ENCODE measurements at regions not wholly inside any gene's neighbourhood (a gene's known extent, or its start where the extent isn't known, plus 50 kb on each side); places are given as distances from the start of the nearest gene placed in this dataset.

DNA sequence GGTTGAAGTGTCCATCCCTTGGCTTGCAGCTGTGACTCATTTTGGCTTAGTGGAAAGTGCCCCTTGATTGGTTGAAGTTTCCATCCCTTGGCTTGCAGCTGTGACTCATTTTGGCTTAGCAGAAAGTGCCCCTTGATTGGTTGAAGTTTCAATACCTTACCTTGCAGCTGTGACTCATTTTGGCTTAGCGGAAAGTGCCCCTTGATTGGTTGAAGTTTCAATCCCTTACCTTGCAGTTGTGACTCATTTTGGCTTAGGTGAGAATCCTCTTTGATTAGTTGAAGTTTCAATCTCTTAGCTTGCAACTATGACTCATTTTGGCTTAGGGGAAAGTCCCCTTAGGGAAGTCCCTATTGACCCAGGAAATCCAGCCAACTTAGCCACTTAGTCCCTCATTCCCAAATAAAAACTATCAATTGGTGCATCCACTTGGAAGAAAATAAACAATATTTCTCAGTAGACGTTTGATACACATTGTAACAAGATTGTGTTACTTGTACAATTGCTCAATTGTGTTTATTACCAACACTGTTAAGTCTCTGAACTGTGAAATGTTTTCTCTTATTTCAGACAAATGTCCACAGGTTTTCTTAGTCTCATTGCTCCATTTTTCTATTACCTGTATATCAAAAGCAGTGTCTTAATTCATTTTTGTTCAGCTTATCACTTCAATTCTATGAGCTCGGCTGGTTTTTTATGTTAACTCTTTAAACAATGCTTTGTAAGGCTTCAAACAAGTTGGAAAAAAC is 2308.8 kb upstream of the ACO1 start:
- Histone ChIP-seq H2BK20ac (ENCODE audit: low read depth, low read length) (no peak overlapping the region), H3K4ac (ENCODE audit: low read depth, low read length) (no peak overlapping the region), H3K4me1 (ENCODE audit: control insufficient read depth, insufficient read depth, low read length) (no peaks in the 10 kb centered on the region), H2AK9ac (replicated peaks; ENCODE audit: low read depth, low read length, poor library complexity) (no peak overlapping the region), H3K4me2 (ENCODE audit: low read depth, low read length) (no peak overlapping the region), H2BK15ac (ENCODE audit: low read depth, low read length) (no peak overlapping the region), H3K56ac (ENCODE audit: extremely low read depth, insufficient read depth, low read length) (no peak overlapping the region), H4K8ac (ENCODE audit: low read depth in 2 of 2, low read length in 2 of 2) (no peak overlapping the region), H3K9me1 (ENCODE audit: insufficient read depth, low read length) (no peaks in the 10 kb centered on the region), H2BK5ac (ENCODE audit: low read depth, low read length, poor library complexity, severe bottlenecking) (no peak overlapping the region), H2AFZ (replicated peaks; ENCODE audit: low read length, poor library complexity) (no peak overlapping the region), H2BK120ac (ENCODE audit: low read depth, low read length) (no peak overlapping the region), H3K18ac (ENCODE audit: low read depth, low read length) (no peak overlapping the region), H3K14ac (replicated peaks; ENCODE audit: low read depth, low read length) (no peak overlapping the region), H2AK5ac (ENCODE audit: low read depth, low read length) (no peak overlapping the region), H3K36me3 (ENCODE audit: control insufficient read depth, insufficient read depth, low read length) (no peaks in the 10 kb centered on the region), H3K9ac (ENCODE audit: low read depth, low read length) (no peak overlapping the region), H4K20me1 (ENCODE audit: insufficient read depth, low read length) (no peaks in the 10 kb centered on the region), H3K79me1 (ENCODE audit: low read depth in 1 of 2, low read length in 2 of 2) (no peaks in the 10 kb centered on the region), H3K27ac (ENCODE audit: insufficient read depth, low read length) (no peak overlapping the region), H3K23ac (ENCODE audit: low read depth, low read length) (no peak overlapping the region), H3K4me3 (ENCODE audit: insufficient read depth, low read depth, low read length) (no peak overlapping the region), H4K5ac (ENCODE audit: low read depth, low read length) (no peak overlapping the region), H4K91ac (ENCODE audit: insufficient read depth, low read depth, low read length) (no peak overlapping the region), H3K27me3 (ENCODE audit: control insufficient read depth, insufficient read depth, low read length) (no peaks in the 10 kb centered on the region), H3K9me3 (ENCODE audit: control insufficient read depth, insufficient read depth, low read length) (peaks cover 21% of the 10 kb centered on the region)
- BruUV-seq (replicated peaks) = no TSS peak
- no CpG with 5 or more reads among the region's 3 CpGs for WGBS, 2 experiments (ENCODE audit: extremely low coverage in 2 of 2, insufficient read length in 1 of 2)
- ChIA-PET CTCF (no interaction called here), POLR2A (ENCODE audit: unreplicated experiment) (no interaction called here)
- dilution Hi-C loops (cut with HindIII; ENCODE audit: low sequenced_read_pairs, unreplicated experiment) (no loop called here), in situ Hi-C loops (cut with MboI; ENCODE audit: low sequenced_read_pairs) (no loop called here), intact Hi-C loops (cut with micrococcal nuclease) (no loop called here)
- DNase-seq (no peak), ATAC-seq (ENCODE audit: low read depth) (no peak)
- no peak for TF ChIP-seq BHLHE40 (IDR thresholded peaks at IDR 0.05; ENCODE audit: low read depth, low read length)
- TF ChIP-seq, protein P1, sequence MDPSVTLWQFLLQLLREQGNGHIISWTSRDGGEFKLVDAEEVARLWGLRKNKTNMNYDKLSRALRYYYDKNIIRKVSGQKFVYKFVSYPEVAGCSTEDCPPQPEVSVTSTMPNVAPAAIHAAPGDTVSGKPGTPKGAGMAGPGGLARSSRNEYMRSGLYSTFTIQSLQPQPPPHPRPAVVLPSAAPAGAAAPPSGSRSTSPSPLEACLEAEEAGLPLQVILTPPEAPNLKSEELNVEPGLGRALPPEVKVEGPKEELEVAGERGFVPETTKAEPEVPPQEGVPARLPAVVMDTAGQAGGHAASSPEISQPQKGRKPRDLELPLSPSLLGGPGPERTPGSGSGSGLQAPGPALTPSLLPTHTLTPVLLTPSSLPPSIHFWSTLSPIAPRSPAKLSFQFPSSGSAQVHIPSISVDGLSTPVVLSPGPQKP (IDR thresholded peaks at IDR 0.05; ENCODE audit: borderline replicate concordance, low read depth, low read length) = no peak
- TF ChIP-seq POLR2A (IDR thresholded peaks at IDR 0.05; ENCODE audit: low read depth, low read length) = no peak
- no peak for TF ChIP-seq SMC3 (IDR thresholded peaks at IDR 0.05; ENCODE audit: low read depth, low read length)
- TF ChIP-seq CEBPB (IDR thresholded peaks at IDR 0.05; ENCODE audit: low read depth, low read length) = no peak
- TF ChIP-seq NFE2L2 (IDR thresholded peaks at IDR 0.05; ENCODE audit: low read depth, low read length) = no peak
